GM23338 (cell line): ENCODE measurements at regions not wholly inside any gene's neighbourhood (a gene's known extent, or its start where the extent isn't known, plus 50 kb on each side); places are given as distances from the start of the nearest gene placed in this dataset.

Experiments used
- CREB1 ChIP-seq: fragments of 250-450 bp; sonication (Bioruptor Pico); IDR thresholded peaks from 2 replicates; pipeline ENCODE4 v1.5.0; 2020; ENCODE audit warnings: low read depth, mild to moderate bottlenecking, moderate library complexity
- CTCF ChIP-seq, 2 experiments: fragments of 200-600 bp in 1 of 2; sonication (generic) in 1 of 2; conservative IDR thresholded peaks; 2 replicates each; pipeline versions ENCODE4 v1.5.1 to v1.6.1; 2016 to 2017; ENCODE audit warnings: antibody characterized with exemption in 2 of 2, low read depth in 2 of 2, mild to moderate bottlenecking in 2 of 2, moderate library complexity in 1 of 2
- ETS1 ChIP-seq: IDR thresholded peaks from 2 replicates; pipeline ENCODE4 v1.6.1; 2016; ENCODE audit warnings: antibody characterized with exemption
- EZH2 ChIP-seq: fragments of 200-600 bp; sonication (generic); IDR thresholded peaks from one replicate; pipeline ENCODE4 v1.8.0; 2017; ENCODE audit warnings: antibody characterized with exemption, mild to moderate bottlenecking, low read depth; ENCODE audit not compliant: unreplicated experiment
- EZH2phosphoT487 ChIP-seq: fragments of 200-600 bp; sonication (generic); IDR thresholded peaks from one replicate; pipeline ENCODE4 v1.8.1; 2018; ENCODE audit warnings: antibody characterized with exemption; ENCODE audit not compliant: unreplicated experiment
- JUNB ChIP-seq: IDR thresholded peaks from one replicate; pipeline ENCODE4 v1.6.1; 2016; ENCODE audit warnings: antibody characterized with exemption; ENCODE audit not compliant: unreplicated experiment
- POLR2AphosphoS5 ChIP-seq: IDR thresholded peaks from 2 replicates; pipeline ENCODE4 v1.6.1; 2016; ENCODE audit warnings: antibody characterized with exemption, low read depth
- REST ChIP-seq: IDR thresholded peaks from one replicate; pipeline ENCODE4 v1.6.1; 2018; ENCODE audit warnings: antibody characterized with exemption; ENCODE audit not compliant: unreplicated experiment
- STAT1 ChIP-seq: IDR thresholded peaks from one replicate; pipeline ENCODE4 v1.6.1; 2016; ENCODE audit warnings: antibody characterized with exemption; ENCODE audit not compliant: unreplicated experiment

GRCh38 chr7:85306115-85306514 is 119.3 kb upstream of the SEMA3D start:
- TF ChIP-seq CTCF (conservative IDR thresholded peaks at IDR 0.05; ENCODE audit: low read depth in 2 of 2): no peak
- TF ChIP-seq POLR2AphosphoS5: no peak
- no peak for TF ChIP-seq CREB1 (CRISPR knock-in tag)
- no peak for TF ChIP-seq EZH2
- TF ChIP-seq REST: no peak
- no peak for TF ChIP-seq EZH2phosphoT487
- no peak for TF ChIP-seq ETS1
- no peak for TF ChIP-seq JUNB
- TF ChIP-seq STAT1: no peak
